GM21619 (cell line): ENCODE measurements at regions not wholly inside any gene's neighbourhood (a gene's known extent, or its start where the extent isn't known, plus 50 kb on each side); places are given as distances from the start of the nearest gene placed in this dataset.

Experiments used
- ATAC-seq: cut with Tn5 transposase; IDR thresholded peaks from one replicate; pipeline ENCODE4 v1.9.1; 2021; ENCODE audit not compliant: unreplicated experiment

DNA sequence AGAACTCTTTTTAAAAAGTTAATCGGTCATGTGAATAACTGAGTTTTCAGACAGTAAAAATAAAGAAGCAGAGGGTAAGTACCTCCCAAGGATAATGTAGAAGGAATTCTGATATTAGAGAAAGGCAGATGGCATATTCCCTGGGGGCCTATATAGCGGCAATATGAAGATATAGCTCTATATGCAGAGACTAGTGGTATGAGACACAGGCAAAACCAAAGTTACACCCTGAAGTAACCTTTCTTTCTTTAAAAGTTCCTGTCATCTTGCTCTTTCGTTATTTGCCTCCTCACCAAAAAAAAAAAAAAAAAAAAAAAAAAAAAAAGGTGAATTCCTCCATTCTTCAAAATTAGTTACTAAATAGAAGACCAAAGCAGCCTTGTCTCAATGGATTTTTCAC, 76.2 kb upstream of the ARHGAP32 start:
- ATAC-seq: no peak

DNA sequence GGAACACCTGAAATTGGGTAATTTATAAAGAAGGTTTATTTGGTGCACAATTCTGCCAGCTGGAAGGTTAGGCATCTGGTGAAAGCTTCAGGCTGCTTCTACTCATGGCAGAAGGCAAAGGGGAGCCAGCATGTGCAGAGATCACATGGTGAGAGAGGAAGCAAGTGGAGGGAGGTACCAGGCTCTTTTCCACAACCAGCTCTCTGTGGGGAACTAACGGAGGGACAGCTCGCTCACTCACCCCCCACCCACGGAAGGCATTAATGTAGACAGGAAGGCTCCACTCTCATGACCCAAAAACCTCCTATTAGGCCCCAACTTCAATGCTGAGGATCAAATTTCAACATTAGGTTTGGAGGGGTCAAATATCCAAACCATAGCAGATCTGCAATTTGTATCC, 75.6 kb upstream of the ARHGAP32 start:
- no peak for ATAC-seq

- ATAC-seq: no peak
These were observed 74.4 kb upstream of the ARHGAP32 start for GRCh38 chr11:129266536-129266935.

- no peak for ATAC-seq
These were observed 73.1 kb upstream of the ARHGAP32 start for GRCh38 chr11:129265125-129265788.

DNA sequence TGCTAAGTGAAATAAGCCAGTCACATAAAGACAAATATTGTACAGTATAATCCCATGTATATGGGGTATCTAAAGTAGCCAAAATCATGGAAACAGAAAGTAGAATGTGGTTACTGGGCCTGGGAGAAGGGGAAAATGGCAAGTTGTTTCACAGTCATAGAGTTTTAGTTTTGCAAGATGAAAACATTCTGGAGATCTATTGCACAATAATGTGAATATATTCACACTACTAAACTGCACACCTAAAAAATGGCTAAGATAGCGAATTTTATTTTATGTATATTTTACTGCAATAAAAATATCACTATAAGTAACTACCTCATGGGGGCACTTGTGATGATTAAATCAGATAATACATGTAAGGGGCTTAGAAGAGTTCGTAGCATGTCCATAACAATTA, 72.0 kb upstream of the ARHGAP32 start:
- no peak for ATAC-seq

DNA sequence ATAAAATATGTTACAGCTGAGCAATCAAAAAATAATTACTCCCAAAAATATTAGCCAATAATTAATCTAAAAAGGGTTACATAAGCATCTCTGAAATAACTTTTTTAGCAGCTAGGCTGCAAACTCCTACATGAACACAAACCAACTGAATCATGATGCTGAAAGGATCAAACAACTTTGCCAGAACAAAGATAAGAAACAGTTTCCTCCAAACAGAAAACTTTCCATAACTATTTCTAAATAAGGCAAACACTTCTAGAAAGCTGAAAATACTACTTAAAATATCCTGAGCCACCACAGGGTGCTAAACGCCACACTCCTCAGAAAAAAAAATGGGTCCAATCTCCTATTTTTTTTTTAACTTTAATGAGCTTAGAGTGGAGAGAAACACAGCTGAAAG, 68.6 kb upstream of the ARHGAP32 start:
- no peak for ATAC-seq

DNA sequence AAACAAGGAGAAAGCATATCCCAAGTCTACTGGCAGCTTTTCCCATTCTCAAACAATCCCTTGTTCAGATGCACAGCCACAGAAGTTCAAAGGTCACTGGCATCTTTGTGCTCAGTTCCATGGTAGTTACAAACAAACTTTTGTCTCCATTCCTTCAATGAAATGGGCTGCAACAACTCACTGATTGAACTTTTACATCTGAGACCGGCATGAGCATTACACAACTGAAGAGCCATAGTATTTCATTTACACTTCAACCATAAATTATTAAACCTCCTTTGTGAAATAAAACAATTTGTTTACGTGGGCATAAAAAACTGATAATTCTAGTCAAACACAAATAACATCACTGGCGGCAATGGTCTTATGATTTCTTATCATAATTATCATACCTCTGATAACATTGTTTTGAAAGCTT, 67.8 kb upstream of the ARHGAP32 start:
- ATAC-seq: no peak

GRCh38 chr11:129258205-129258604, 66.1 kb upstream of the ARHGAP32 start:
- ATAC-seq: no peak

GRCh38 chr11:129257512-129257911, 65.4 kb upstream of the ARHGAP32 start:
- no peak for ATAC-seq

DNA sequence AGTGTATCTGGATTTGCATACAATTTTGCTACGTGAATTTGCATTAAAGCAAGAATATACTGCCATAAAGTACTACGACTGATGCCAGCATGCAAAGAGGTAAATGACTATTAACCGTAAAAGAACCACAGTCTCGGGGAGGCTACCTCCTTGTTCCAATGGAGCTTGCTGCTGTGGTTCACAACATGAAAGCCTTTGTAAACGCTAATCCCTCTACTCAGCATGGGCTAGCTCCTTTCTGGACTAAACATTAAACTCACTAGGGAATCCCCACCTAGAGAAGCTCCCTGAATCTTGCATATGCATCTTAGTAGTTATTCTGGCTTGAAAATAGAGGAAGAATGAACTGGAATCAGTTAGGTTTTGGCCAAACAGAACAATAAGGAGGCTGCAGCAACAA, 60.5 kb upstream of the ARHGAP32 start:
- ATAC-seq: no peak

GRCh38 chr11:129251067-129251466, 58.9 kb upstream of the ARHGAP32 start:
- no peak for ATAC-seq

DNA sequence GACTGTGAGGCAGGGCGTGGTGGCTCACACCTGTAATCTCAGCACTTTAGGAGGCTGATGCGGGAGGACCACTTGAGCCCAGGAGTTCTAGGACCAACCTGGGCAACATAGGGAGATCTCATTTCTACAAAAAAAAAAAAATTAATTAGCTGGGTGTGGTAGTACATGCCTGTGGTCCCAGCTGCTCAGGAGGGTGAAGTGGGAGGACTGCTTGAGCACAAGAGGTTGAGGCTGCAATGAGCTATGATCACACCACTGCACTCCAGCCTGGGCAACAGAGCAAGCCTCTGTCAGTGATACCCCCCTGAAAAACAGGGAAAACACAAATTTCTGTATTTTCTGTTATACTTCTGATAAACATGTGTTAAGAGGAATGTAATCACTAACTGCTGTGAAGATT, 57.8 kb upstream of the ARHGAP32 start:
- no peak for ATAC-seq

GRCh38 chr11:129249351-129249750, 57.2 kb upstream of the ARHGAP32 start:
- no peak for ATAC-seq

DNA sequence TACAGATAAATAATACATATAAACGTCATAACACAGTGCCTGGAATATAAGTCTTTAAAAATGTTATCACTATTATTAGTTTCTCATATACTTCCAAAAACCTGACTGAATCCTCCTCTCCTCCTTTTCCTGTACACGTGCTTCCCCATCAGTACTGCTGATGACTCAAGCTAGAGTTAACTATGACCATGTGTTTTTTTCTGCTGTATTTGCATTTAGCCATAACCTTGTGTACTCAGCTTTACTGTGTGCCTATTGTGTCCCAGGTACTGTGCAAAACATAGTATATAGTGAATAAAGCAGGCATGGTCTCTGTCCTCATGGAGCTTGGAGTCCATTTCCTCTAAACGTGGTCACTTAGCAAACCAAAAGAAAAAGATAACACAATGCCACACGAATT, 56.5 kb upstream of the ARHGAP32 start:
- ATAC-seq: no peak

DNA sequence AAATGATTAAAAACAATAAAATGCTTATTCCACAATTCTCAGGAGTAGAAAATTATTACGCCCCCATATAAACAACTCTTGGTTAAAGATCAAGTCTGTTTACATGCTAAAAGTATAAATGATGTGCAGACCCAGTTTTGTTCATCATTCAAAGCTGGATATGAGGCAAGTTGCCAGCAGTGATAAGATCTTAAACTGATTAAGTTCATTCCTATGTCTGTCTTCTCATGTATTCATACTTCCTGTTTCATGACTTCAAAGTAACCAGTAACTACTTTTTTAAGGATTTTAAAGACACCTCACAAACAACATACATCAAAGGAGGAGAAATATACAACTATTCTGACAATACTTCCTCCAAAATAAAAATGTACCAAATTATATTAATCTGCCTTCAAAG, 55.0 kb upstream of the ARHGAP32 start:
- ATAC-seq: no peak

- ATAC-seq: no peak
These were observed 50.7 kb upstream of the ARHGAP32 start for GRCh38 chr11:129242855-129243254.
